ENCODE measurements at regions not wholly inside any gene's neighbourhood (a gene's known extent, or its start where the extent isn't known, plus 50 kb on each side); places are given as distances from the start of the nearest gene placed in this dataset.

- TF ChIP-seq, protein P1, sequence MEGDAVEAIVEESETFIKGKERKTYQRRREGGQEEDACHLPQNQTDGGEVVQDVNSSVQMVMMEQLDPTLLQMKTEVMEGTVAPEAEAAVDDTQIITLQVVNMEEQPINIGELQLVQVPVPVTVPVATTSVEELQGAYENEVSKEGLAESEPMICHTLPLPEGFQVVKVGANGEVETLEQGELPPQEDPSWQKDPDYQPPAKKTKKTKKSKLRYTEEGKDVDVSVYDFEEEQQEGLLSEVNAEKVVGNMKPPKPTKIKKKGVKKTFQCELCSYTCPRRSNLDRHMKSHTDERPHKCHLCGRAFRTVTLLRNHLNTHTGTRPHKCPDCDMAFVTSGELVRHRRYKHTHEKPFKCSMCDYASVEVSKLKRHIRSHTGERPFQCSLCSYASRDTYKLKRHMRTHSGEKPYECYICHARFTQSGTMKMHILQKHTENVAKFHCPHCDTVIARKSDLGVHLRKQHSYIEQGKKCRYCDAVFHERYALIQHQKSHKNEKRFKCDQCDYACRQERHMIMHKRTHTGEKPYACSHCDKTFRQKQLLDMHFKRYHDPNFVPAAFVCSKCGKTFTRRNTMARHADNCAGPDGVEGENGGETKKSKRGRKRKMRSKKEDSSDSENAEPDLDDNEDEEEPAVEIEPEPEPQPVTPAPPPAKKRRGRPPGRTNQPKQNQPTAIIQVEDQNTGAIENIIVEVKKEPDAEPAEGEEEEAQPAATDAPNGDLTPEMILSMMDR (IDR thresholded peaks at IDR 0.05), result no peak
- no peak for TF ChIP-seq ZFX (IDR thresholded peaks at IDR 0.05; ENCODE audit: borderline replicate concordance)
Measured at GRCh38 chr2:81549646-81550045, 1245.1 kb upstream of the LRRTM1 start.

Data from 22Rv1 (cell line).